ENCODE measurements at regions not wholly inside any gene's neighbourhood (a gene's known extent, or its start where the extent isn't known, plus 50 kb on each side); places are given as distances from the start of the nearest gene placed in this dataset.

DNA sequence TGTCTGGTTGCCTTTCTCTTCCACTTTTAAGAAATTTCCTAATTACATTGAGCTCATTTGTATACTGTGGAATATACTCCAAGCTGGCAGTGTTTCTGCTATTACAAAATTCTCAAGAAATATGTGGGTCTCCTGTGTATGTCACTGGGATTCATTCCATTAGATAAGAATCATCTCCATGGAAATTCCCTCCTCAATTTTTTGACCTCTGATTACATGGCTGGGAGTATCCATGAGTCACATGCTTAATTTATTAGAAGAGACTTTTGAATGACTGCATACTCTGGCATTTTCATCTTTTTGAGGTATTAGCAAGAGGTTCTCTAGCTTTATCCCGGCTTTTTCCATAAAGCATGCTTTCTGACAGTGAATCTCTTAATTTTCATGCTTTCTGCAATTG, 665.5 kb upstream of the CNTNAP5 start:
- intact Hi-C loops (cut with DNase I, micrococcal nuclease) = no loop called here
- no peaks in the 10 kb centered on the region for H3K36me3 Mint-ChIP-seq (ENCODE audit: low read depth)
- H3K27ac Mint-ChIP-seq = no peak overlapping the region
- no peaks in the 10 kb centered on the region for H3K27me3 ChIP-seq (ENCODE audit: control insufficient read depth in 1 of 2, insufficient read depth in 2 of 2, low read length in 2 of 2)
- no peak overlapping the region for H3K4me3 ChIP-seq (ENCODE audit: low read length)
- H3K4me3 Mint-ChIP-seq = no peak overlapping the region
- TF ChIP-seq, protein P1, sequence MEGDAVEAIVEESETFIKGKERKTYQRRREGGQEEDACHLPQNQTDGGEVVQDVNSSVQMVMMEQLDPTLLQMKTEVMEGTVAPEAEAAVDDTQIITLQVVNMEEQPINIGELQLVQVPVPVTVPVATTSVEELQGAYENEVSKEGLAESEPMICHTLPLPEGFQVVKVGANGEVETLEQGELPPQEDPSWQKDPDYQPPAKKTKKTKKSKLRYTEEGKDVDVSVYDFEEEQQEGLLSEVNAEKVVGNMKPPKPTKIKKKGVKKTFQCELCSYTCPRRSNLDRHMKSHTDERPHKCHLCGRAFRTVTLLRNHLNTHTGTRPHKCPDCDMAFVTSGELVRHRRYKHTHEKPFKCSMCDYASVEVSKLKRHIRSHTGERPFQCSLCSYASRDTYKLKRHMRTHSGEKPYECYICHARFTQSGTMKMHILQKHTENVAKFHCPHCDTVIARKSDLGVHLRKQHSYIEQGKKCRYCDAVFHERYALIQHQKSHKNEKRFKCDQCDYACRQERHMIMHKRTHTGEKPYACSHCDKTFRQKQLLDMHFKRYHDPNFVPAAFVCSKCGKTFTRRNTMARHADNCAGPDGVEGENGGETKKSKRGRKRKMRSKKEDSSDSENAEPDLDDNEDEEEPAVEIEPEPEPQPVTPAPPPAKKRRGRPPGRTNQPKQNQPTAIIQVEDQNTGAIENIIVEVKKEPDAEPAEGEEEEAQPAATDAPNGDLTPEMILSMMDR (IDR thresholded peaks at IDR 0.05) = no peak
- CTCF ChIA-PET = no interaction called here
- no peaks in the 10 kb centered on the region for H3K36me3 ChIP-seq (ENCODE audit: insufficient read depth, low read length)
- H3K9me3 Mint-ChIP-seq = peaks cover 7% of the 10 kb centered on the region
- DNase-seq (no peak), ATAC-seq (ENCODE audit: poor library complexity) (no peak)
- H3K9me3 ChIP-seq (ENCODE audit: control insufficient read depth in 1 of 2, insufficient read depth in 1 of 2, low read length in 2 of 2) = no peaks in the 10 kb centered on the region
- H3K27ac ChIP-seq (ENCODE audit: low read depth in 1 of 2, low read length in 2 of 2) = no peak overlapping the region
- POLR2A ChIA-PET = no interaction called here
- H3K27me3 Mint-ChIP-seq = no peaks in the 10 kb centered on the region
- no peaks in the 10 kb centered on the region for H3K4me1 Mint-ChIP-seq (ENCODE audit: low read depth)
- no peaks in the 10 kb centered on the region for H3K4me1 ChIP-seq (ENCODE audit: insufficient read depth, low read length)

- TF ChIP-seq, protein P1 (IDR thresholded peaks at IDR 0.05) = no peak
- H3K27me3 Mint-ChIP-seq = no peaks in the 10 kb centered on the region
- Histone ChIP-seq H3K4me3 (ENCODE audit: low read length) (no peak overlapping the region), H3K4me1 (ENCODE audit: insufficient read depth, low read length) (no peaks in the 10 kb centered on the region), H3K27ac (ENCODE audit: low read depth in 1 of 2, low read length in 2 of 2) (no peak overlapping the region), H3K36me3 (ENCODE audit: insufficient read depth, low read length) (no peaks in the 10 kb centered on the region), H3K9me3 (ENCODE audit: control insufficient read depth in 1 of 2, insufficient read depth in 1 of 2, low read length in 2 of 2) (no peaks in the 10 kb centered on the region), H3K27me3 (ENCODE audit: control insufficient read depth in 1 of 2, insufficient read depth in 2 of 2, low read length in 2 of 2) (no peaks in the 10 kb centered on the region)
- no peak for DNase-seq
- POLR2A ChIA-PET = interaction anchor here (0.6 kb wide), 1 partner anchor 59 kb away, joined by 4 read pairs; no protein-coding TSS in a partner anchor
- no peak overlapping the region for H3K27ac Mint-ChIP-seq
- H3K9me3 Mint-ChIP-seq = peaks cover 6% of the 10 kb centered on the region
- no peak overlapping the region for H3K4me3 Mint-ChIP-seq
- no peaks in the 10 kb centered on the region for H3K36me3 Mint-ChIP-seq (ENCODE audit: low read depth)
- CTCF ChIA-PET = no interaction called here
- H3K4me1 Mint-ChIP-seq (ENCODE audit: low read depth) = no peaks in the 10 kb centered on the region
- ATAC-seq (ENCODE audit: poor library complexity) = no peak
- intact Hi-C loops (cut with DNase I, micrococcal nuclease) = no loop called here
Observed at GRCh38 chr2:123362671-123363440, 662.2 kb upstream of the CNTNAP5 start.

- ATAC-seq (ENCODE audit: poor library complexity) = no peak
Observed at GRCh38 chr2:123363826-123364225, 661.3 kb upstream of the CNTNAP5 start.

More at GRCh38 chr2:123363826-123364225, 661.3 kb upstream of the CNTNAP5 start:
- TF ChIP-seq, protein P1 (IDR thresholded peaks at IDR 0.05) = no peak
- Histone ChIP-seq H3K27me3 (ENCODE audit: control insufficient read depth in 1 of 2, insufficient read depth in 2 of 2, low read length in 2 of 2) (no peaks in the 10 kb centered on the region), H3K36me3 (ENCODE audit: insufficient read depth, low read length) (no peaks in the 10 kb centered on the region), H3K27ac (ENCODE audit: low read depth in 1 of 2, low read length in 2 of 2) (no peak overlapping the region), H3K4me3 (ENCODE audit: low read length) (no peak overlapping the region), H3K4me1 (ENCODE audit: insufficient read depth, low read length) (no peaks in the 10 kb centered on the region), H3K9me3 (ENCODE audit: control insufficient read depth in 1 of 2, insufficient read depth in 1 of 2, low read length in 2 of 2) (peaks cover 0 to under 1% of the 10 kb centered on the region in 2 experiments)
- no peak for DNase-seq
- peaks cover 5% of the 10 kb centered on the region for H3K9me3 Mint-ChIP-seq
- H3K27ac Mint-ChIP-seq = no peak overlapping the region
- ChIA-PET CTCF (no interaction called here), POLR2A (no interaction called here)
- no peaks in the 10 kb centered on the region for H3K27me3 Mint-ChIP-seq
- intact Hi-C loops (cut with DNase I, micrococcal nuclease) = no loop called here
- no peaks in the 10 kb centered on the region for H3K4me1 Mint-ChIP-seq (ENCODE audit: low read depth)
- no peak overlapping the region for H3K4me3 Mint-ChIP-seq
- H3K36me3 Mint-ChIP-seq (ENCODE audit: low read depth) = no peaks in the 10 kb centered on the region
